MM.1S (cell line): ENCODE measurements at regions not wholly inside any gene's neighbourhood (a gene's known extent, or its start where the extent isn't known, plus 50 kb on each side); places are given as distances from the start of the nearest gene placed in this dataset.

ENCODE experiments used
- DNase-seq: peaks from one replicate; pipeline ENCODE4 v3.0.0-alpha.2; 2015
- H2AFZ ChIP-seq: fragments of 300-600 bp; sonication (generic); 2 replicates; pipeline ENCODE4 v1.6.0; 2016; ENCODE audit warnings: antibody characterized with exemption, low read length
- H3F3A ChIP-seq: fragments of 300-600 bp; sonication (generic); 2 replicates; pipeline ENCODE4 v1.6.1; 2016; ENCODE audit warnings: mild to moderate bottlenecking, antibody characterized with exemption, low read length, moderate library complexity, mixed read lengths; ENCODE audit not compliant: insufficient read depth
- H3K27ac ChIP-seq: fragments of 300-600 bp; sonication (generic); 2 replicates; pipeline ENCODE4 v1.5.1; 2016; ENCODE audit warnings: mild to moderate bottlenecking, low read length
- H3K27me3 ChIP-seq: fragments of 300-600 bp; sonication (generic); replicated peaks from 2 replicates; pipeline ENCODE4 v1.6.0; 2016; ENCODE audit warnings: low read length; ENCODE audit not compliant: insufficient read depth
- H3K36me3 ChIP-seq: fragments of 300-600 bp; sonication (generic); replicated peaks from 2 replicates; pipeline ENCODE4 v1.6.1; 2016; ENCODE audit warnings: mild to moderate bottlenecking, low read length, mixed read lengths; ENCODE audit not compliant: insufficient read depth
- H3K4me1 ChIP-seq: fragments of 300-600 bp; sonication (generic); 2 replicates; pipeline ENCODE4 v1.6.1; 2016; ENCODE audit warnings: low read length, mixed read lengths
- H3K4me2 ChIP-seq: fragments of 300-600 bp; sonication (generic); 2 replicates; pipeline ENCODE4 v1.6.0; 2016; ENCODE audit warnings: low read depth, low read length
- H3K4me3 ChIP-seq: fragments of 300-600 bp; sonication (generic); 2 replicates; pipeline ENCODE4 v1.5.1; 2016; ENCODE audit warnings: low read length, mixed read lengths
- H3K79me2 ChIP-seq: fragments of 300-600 bp; sonication (generic); 2 replicates; pipeline ENCODE4 v1.6.1; 2016; ENCODE audit warnings: mixed run types, low read length, mixed read lengths
- H3K9ac ChIP-seq: fragments of 300-600 bp; sonication (generic); 2 replicates; pipeline ENCODE4 v1.6.1; 2016; ENCODE audit warnings: low read length, mixed read lengths
- H3K9me2 ChIP-seq: fragments of 300-600 bp; sonication (generic); replicated peaks from 2 replicates; pipeline ENCODE4 v1.6.1; 2016; ENCODE audit warnings: mild to moderate bottlenecking, low read length, mixed read lengths; ENCODE audit not compliant: insufficient read depth
- H3K9me3 ChIP-seq: fragments of 300-600 bp; sonication (generic); replicated peaks from 2 replicates; pipeline ENCODE4 v1.6.1; 2016; ENCODE audit warnings: mild to moderate bottlenecking, low read length, mixed read lengths; ENCODE audit not compliant: insufficient read depth
- H4K20me1 ChIP-seq: fragments of 300-600 bp; sonication (generic); 2 replicates; pipeline ENCODE4 v1.6.1; 2016; ENCODE audit warnings: mild to moderate bottlenecking, low read length, moderate library complexity, mixed read lengths; ENCODE audit not compliant: insufficient read depth
- EZH2 ChIP-seq: fragments of 300-600 bp; sonication (generic); optimal IDR thresholded peaks from 2 replicates; pipeline ENCODE3; 2017; ENCODE audit warnings: low read depth, mild to moderate bottlenecking, antibody characterized with exemption, low read length, mixed read lengths
- EZH2phosphoT487 ChIP-seq: fragments of 300-600 bp; sonication (generic); IDR thresholded peaks from 2 replicates; pipeline ENCODE4 v1.6.1; 2018; ENCODE audit warnings: antibody characterized with exemption, low read length
- TF ChIP-seq, protein P1 (sequence below): fragments of 300-600 bp; sonication (generic); IDR thresholded peaks from 2 replicates; pipeline ENCODE4 v1.5.1; 2016; ENCODE audit warnings: antibody characterized with exemption, low read length, mixed read lengths

- H3K4me2 ChIP-seq: no peak overlapping the region
- H3K9me3 ChIP-seq: no peaks in the 10 kb centered on the region
- H2AFZ ChIP-seq: no peak overlapping the region
- DNase-seq: no peak
- TF ChIP-seq, protein P1, sequence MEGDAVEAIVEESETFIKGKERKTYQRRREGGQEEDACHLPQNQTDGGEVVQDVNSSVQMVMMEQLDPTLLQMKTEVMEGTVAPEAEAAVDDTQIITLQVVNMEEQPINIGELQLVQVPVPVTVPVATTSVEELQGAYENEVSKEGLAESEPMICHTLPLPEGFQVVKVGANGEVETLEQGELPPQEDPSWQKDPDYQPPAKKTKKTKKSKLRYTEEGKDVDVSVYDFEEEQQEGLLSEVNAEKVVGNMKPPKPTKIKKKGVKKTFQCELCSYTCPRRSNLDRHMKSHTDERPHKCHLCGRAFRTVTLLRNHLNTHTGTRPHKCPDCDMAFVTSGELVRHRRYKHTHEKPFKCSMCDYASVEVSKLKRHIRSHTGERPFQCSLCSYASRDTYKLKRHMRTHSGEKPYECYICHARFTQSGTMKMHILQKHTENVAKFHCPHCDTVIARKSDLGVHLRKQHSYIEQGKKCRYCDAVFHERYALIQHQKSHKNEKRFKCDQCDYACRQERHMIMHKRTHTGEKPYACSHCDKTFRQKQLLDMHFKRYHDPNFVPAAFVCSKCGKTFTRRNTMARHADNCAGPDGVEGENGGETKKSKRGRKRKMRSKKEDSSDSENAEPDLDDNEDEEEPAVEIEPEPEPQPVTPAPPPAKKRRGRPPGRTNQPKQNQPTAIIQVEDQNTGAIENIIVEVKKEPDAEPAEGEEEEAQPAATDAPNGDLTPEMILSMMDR: no peak
- no peak for TF ChIP-seq EZH2
- TF ChIP-seq EZH2phosphoT487: no peak
- no peaks in the 10 kb centered on the region for H3K4me1 ChIP-seq
- H3K9ac ChIP-seq: no peak overlapping the region
- no peaks in the 10 kb centered on the region for H3K9me2 ChIP-seq
- H4K20me1 ChIP-seq: no peaks in the 10 kb centered on the region
- H3F3A ChIP-seq: no peaks in the 10 kb centered on the region
- no peak overlapping the region for H3K27ac ChIP-seq
- H3K36me3 ChIP-seq: no peaks in the 10 kb centered on the region
- H3K27me3 ChIP-seq: no peaks in the 10 kb centered on the region
- H3K4me3 ChIP-seq: no peak overlapping the region
- H3K79me2 ChIP-seq: no peaks in the 10 kb centered on the region
These were observed 190.8 kb upstream of the HES1 start for GRCh38 chr3:193945143-193945542.

GRCh38 chr3:193946945-193947344 is 189.0 kb upstream of the HES1 start:
- Histone ChIP-seq H3K79me2 (no peaks in the 10 kb centered on the region), H2AFZ (no peak overlapping the region), H3K9me3 (no peaks in the 10 kb centered on the region), H3F3A (no peaks in the 10 kb centered on the region), H3K4me1 (no peaks in the 10 kb centered on the region), H4K20me1 (no peaks in the 10 kb centered on the region), H3K4me3 (no peak overlapping the region), H3K36me3 (no peaks in the 10 kb centered on the region), H3K9me2 (no peaks in the 10 kb centered on the region), H3K27ac (no peak overlapping the region), H3K9ac (no peak overlapping the region), H3K27me3 (no peaks in the 10 kb centered on the region), H3K4me2 (no peak overlapping the region)
- no peak for DNase-seq
- TF ChIP-seq EZH2 (no peak), EZH2phosphoT487 (no peak)
- TF ChIP-seq, protein P1: no peak

DNA sequence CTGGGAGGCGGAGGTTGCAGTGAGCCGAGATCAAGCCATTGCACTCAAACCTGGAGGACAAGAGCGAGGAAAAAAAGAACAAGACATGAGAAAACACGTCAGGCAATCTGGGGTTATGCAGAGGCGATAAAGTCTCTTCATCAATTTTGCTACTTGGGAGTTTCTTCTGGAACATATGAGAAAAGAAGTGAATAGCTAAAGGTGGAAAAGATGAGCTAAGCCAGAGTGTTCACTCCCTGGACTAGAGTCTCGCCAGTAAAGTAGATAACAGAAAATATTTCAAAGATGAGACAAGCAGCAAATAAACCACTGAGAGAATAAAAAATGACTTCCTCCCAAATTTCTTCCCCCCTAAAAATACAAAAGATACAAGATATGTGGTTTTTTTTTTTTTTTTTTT is 188.4 kb upstream of the HES1 start:
- no peaks in the 10 kb centered on the region for H4K20me1 ChIP-seq
- H3F3A ChIP-seq: no peaks in the 10 kb centered on the region
- H3K9me3 ChIP-seq: no peaks in the 10 kb centered on the region
- no peaks in the 10 kb centered on the region for H3K27me3 ChIP-seq
- no peaks in the 10 kb centered on the region for H3K4me1 ChIP-seq
- no peaks in the 10 kb centered on the region for H3K9me2 ChIP-seq
- no peak overlapping the region for H3K4me2 ChIP-seq
- H3K9ac ChIP-seq: no peak overlapping the region
- no peak overlapping the region for H3K4me3 ChIP-seq
- H3K79me2 ChIP-seq: no peaks in the 10 kb centered on the region
- no peak for DNase-seq
- no peaks in the 10 kb centered on the region for H3K36me3 ChIP-seq
- TF ChIP-seq, protein P1: no peak
- no peak for TF ChIP-seq EZH2
- no peak for TF ChIP-seq EZH2phosphoT487
- no peak overlapping the region for H2AFZ ChIP-seq
- H3K27ac ChIP-seq: no peak overlapping the region
